A549 (cell line): ENCODE measurements at regions not wholly inside any gene's neighbourhood (a gene's known extent, or its start where the extent isn't known, plus 50 kb on each side); places are given as distances from the start of the nearest gene placed in this dataset.

Experiments used
- NPAS2 ChIP-seq: fragments of 250-450 bp; sonication (Bioruptor Pico); IDR thresholded peaks from 2 replicates; pipeline ENCODE4 v1.8.0; 2022; ENCODE audit warnings: mild to moderate bottlenecking, moderate library complexity, borderline replicate concordance
- POLR2AphosphoS2 ChIP-seq: conservative IDR thresholded peaks from 2 replicates; pipeline ENCODE4 v1.6.1; 2012; ENCODE audit warnings: low read length, improper control_type of control experiment, inconsistent platforms
- RARB ChIP-seq: fragments of 250-450 bp; sonication (Bioruptor Pico); IDR thresholded peaks from 2 replicates; pipeline ENCODE4 v1.8.0; 2021; ENCODE audit warnings: mild to moderate bottlenecking, moderate library complexity
- RFX5 ChIP-seq: fragments of 450-650 bp; IDR thresholded peaks from 2 replicates; pipeline ENCODE4 v1.7.1; 2014; ENCODE audit warnings: antibody characterized with exemption, mild to moderate bottlenecking, moderate library complexity
- SREBF2 ChIP-seq: fragments of 450-650 bp; IDR thresholded peaks from 2 replicates; pipeline ENCODE4 v1.6.1; 2014; ENCODE audit warnings: mild to moderate bottlenecking, moderate library complexity
- TF ChIP-seq, protein P1 (sequence below): fragments of >200 bp; sonication (Bioruptor Twin); formaldehyde crosslinking; IDR thresholded peaks from 3 replicates; pipeline ENCODE4 v1.5.1; 2016
- TF ChIP-seq, protein P2 (sequence below): IDR thresholded peaks from 2 replicates; pipeline ENCODE4 v1.6.1; 2012

DNA sequence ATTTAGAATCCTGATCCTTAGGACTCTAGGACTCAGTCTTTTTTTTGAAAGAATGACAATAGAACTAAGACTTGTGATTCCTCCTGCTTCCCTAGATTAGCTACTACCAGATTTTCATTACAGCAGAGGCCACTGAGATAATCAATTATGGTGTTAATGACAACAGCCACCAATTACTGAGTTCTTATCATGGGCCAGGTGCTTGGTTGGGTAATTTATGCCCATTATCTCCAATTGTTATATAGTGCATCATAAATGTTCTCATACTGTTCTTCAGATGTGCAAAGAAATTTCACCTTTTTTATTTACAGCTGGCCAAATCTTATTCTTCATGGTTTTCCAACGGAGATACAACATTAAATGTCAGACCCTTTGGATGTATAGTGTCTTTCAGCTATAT lies 162.9 kb upstream of the CMC1 start:
- TF ChIP-seq, protein P1, sequence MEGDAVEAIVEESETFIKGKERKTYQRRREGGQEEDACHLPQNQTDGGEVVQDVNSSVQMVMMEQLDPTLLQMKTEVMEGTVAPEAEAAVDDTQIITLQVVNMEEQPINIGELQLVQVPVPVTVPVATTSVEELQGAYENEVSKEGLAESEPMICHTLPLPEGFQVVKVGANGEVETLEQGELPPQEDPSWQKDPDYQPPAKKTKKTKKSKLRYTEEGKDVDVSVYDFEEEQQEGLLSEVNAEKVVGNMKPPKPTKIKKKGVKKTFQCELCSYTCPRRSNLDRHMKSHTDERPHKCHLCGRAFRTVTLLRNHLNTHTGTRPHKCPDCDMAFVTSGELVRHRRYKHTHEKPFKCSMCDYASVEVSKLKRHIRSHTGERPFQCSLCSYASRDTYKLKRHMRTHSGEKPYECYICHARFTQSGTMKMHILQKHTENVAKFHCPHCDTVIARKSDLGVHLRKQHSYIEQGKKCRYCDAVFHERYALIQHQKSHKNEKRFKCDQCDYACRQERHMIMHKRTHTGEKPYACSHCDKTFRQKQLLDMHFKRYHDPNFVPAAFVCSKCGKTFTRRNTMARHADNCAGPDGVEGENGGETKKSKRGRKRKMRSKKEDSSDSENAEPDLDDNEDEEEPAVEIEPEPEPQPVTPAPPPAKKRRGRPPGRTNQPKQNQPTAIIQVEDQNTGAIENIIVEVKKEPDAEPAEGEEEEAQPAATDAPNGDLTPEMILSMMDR, result no peak
- no peak for TF ChIP-seq SREBF2
- TF ChIP-seq RARB, result no peak
- TF ChIP-seq POLR2AphosphoS2, result no peak
- TF ChIP-seq, protein P2, sequence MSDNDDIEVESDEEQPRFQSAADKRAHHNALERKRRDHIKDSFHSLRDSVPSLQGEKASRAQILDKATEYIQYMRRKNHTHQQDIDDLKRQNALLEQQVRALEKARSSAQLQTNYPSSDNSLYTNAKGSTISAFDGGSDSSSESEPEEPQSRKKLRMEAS, result no peak
- TF ChIP-seq RFX5, result no peak
- TF ChIP-seq NPAS2 (CRISPR knock-in tag), result no peak
